ENCODE measurements at regions not wholly inside any gene's neighbourhood (a gene's known extent, or its start where the extent isn't known, plus 50 kb on each side); places are given as distances from the start of the nearest gene placed in this dataset.

DNA sequence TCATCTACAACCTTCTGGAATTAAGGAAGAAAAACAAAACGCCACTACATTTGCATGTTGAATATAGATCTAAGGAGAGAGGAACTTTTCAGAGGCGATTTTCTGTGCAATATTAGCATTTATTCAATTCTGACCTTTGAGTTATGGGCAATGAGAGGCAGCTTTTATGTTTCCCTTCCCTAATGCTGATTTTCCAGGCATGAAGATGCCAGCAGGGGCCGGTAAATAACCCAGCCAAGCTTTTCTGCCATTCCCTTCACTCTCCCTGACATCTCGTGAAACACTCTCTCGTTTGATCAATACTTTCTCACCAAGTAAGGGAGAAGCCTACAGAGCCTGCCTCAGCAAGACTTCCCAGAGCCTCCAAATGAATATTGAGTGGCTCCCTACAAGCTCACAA lies 470.5 kb upstream of the GOT2 start:
- ATAC-seq = no peak

GRCh38 chr16:59202233-59202862 lies 468.2 kb upstream of the GOT2 start:
- DNase-seq = no peak
- Histone ChIP-seq H3K4me1 (no peaks in the 10 kb centered on the region), H3K36me3 (no peaks in the 10 kb centered on the region), H3K27ac (no peak overlapping the region), H3K27me3 (no peaks in the 10 kb centered on the region), H3K9me3 (no peaks in the 10 kb centered on the region), H3K4me3 (no peak overlapping the region)
- intact Hi-C loops (cut with DNase I; ENCODE audit: low total_unique reads) (no loop called here), in situ Hi-C loops (cut with MboI; ENCODE audit: low sequenced_read_pairs in 4 of 4) (no loop called here)
- TF ChIP-seq POLR2A (IDR thresholded peaks at IDR 0.05) = no peak
- no peak for ATAC-seq

More for the DNA sequence above, 470.5 kb upstream of the GOT2 start:
- Histone ChIP-seq H3K9me3 (no peaks in the 10 kb centered on the region), H3K4me3 (no peak overlapping the region), H3K4me1 (no peaks in the 10 kb centered on the region), H3K27me3 (no peaks in the 10 kb centered on the region), H3K36me3 (no peaks in the 10 kb centered on the region), H3K27ac (no peak overlapping the region)
- in situ Hi-C loops (cut with MboI; ENCODE audit: low sequenced_read_pairs in 4 of 4) = no loop called here
- DNase-seq = no peak
- intact Hi-C loops (cut with DNase I; ENCODE audit: low total_unique reads) = no loop called here
- TF ChIP-seq POLR2A (IDR thresholded peaks at IDR 0.05) (no peak), CTCF (IDR thresholded peaks at IDR 0.05 in 4 of 5, conservative IDR thresholded peaks at IDR 0.05 in 1 of 5) (no peak)

DNA sequence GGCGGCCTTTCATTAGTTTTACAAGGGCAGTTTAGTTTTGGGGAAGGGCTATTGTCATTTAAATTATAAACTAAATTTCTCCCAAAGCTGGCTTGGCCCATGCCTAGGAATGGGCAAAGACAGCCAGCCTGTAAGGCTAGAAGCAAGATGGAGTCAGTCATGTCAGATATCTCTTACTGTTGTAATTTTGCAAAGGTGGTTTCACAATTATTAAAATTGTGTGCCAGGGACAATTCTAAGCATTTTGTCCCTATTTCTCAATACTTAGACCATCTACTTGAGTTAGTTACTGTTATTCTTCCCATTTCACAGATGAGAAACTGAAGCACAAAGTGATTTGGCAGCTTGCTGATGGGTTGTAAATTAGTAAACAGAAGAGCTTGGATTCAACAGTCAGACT lies 467.7 kb upstream of the GOT2 start:
- in situ Hi-C loops (cut with MboI; ENCODE audit: low sequenced_read_pairs in 4 of 4) (no loop called here), intact Hi-C loops (cut with DNase I; ENCODE audit: low total_unique reads) (no loop called here)
- Histone ChIP-seq H3K27ac (no peak overlapping the region), H3K36me3 (no peaks in the 10 kb centered on the region), H3K4me3 (no peak overlapping the region), H3K4me1 (no peaks in the 10 kb centered on the region), H3K9me3 (no peaks in the 10 kb centered on the region), H3K27me3 (no peaks in the 10 kb centered on the region)
- no peak for ATAC-seq
- no peak for TF ChIP-seq POLR2A (IDR thresholded peaks at IDR 0.05)
- no peak for TF ChIP-seq CTCF (IDR thresholded peaks at IDR 0.05 in 4 of 5, conservative IDR thresholded peaks at IDR 0.05 in 1 of 5)
- no peak for DNase-seq

DNA sequence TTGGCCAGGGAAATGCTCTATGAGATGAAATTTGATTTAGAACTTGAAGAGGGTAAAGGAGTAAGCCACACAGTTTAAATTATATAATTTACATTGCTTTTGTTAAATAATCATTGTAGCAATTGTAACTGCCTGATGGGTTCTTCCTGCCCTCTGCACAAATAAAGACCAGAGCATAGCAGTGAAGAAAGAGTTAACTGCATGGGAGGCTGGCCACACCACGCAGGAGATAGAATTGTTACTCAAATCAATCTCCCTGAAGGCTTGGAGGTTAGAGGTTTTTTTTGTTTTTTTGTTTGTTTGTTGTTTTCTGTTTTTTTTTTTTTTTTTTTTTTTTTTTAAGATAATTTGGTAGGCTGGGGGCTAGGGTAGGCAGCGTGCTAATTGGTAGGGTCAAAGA lies 467.0 kb upstream of the GOT2 start:
- DNase-seq (no peak), ATAC-seq (no peak)
- H3K27me3 ChIP-seq = no peaks in the 10 kb centered on the region
- no peaks in the 10 kb centered on the region for H3K9me3 ChIP-seq
- in situ Hi-C loops (cut with MboI; ENCODE audit: low sequenced_read_pairs in 4 of 4) (no loop called here), intact Hi-C loops (cut with DNase I; ENCODE audit: low total_unique reads) (no loop called here)
- TF ChIP-seq POLR2A (IDR thresholded peaks at IDR 0.05) (no peak), CTCF (IDR thresholded peaks at IDR 0.05 in 4 of 5, conservative IDR thresholded peaks at IDR 0.05 in 1 of 5) (no peak)
- no peak overlapping the region for H3K27ac ChIP-seq
- H3K4me1 ChIP-seq = no peaks in the 10 kb centered on the region
- H3K4me3 ChIP-seq = no peak overlapping the region
- H3K36me3 ChIP-seq = no peaks in the 10 kb centered on the region

GRCh38 chr16:59198487-59198886 lies 464.4 kb upstream of the GOT2 start:
- Histone ChIP-seq H3K9me3 (no peaks in the 10 kb centered on the region), H3K27ac (no peak overlapping the region), H3K4me3 (no peak overlapping the region), H3K36me3 (no peaks in the 10 kb centered on the region), H3K4me1 (no peaks in the 10 kb centered on the region), H3K27me3 (no peaks in the 10 kb centered on the region)
- in situ Hi-C loops (cut with MboI; ENCODE audit: low sequenced_read_pairs in 4 of 4) (no loop called here), intact Hi-C loops (cut with DNase I; ENCODE audit: low total_unique reads) (no loop called here)
- TF ChIP-seq POLR2A (IDR thresholded peaks at IDR 0.05) = no peak
- TF ChIP-seq CTCF (IDR thresholded peaks at IDR 0.05 in 4 of 5, conservative IDR thresholded peaks at IDR 0.05 in 1 of 5) = no peak
- peak; percentile 24 to 26 for ATAC-seq
- DNase-seq = no peak
